ENCODE measurements at regions not wholly inside any gene's neighbourhood (a gene's known extent, or its start where the extent isn't known, plus 50 kb on each side); places are given as distances from the start of the nearest gene placed in this dataset.

DNA sequence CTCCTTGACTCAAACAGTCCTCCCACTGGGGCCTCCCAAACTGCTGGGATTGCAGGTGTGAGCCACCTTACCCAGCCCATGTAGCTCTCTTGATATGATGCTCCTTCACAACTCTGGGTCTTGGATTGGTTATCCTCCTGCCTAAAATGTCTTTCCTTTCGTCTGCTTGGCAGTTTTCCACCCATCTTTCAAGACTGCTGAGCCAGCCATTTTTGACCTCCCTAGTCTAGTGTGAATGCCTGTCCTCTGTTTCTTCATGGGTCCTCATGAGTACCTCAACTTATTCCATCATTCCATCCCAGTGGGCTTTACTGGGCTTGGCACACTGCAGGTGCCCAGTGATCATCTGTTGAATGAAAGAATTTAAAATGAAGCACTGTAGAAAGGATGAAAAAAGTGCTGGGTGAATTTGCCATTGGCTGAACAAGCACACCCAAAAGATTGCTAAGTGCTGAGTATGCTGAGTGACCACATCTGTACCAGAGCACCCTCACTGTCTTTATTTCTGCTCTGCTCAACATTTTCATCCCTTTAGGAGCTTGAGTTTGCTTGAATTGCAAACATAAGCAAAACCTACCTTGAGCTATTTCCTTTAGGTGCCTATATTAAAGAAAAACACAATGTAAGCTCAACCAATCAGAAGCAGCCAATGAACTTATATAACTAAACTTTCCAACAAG is 84.8 kb upstream of the FAM169A start:
- no peak for DNase-seq
- Mint-ChIP-seq H3K27ac (no peak overlapping the region), H3K4me3 (no peak overlapping the region), H3K4me1 (no peaks in the 10 kb centered on the region), H3K27me3 (ENCODE audit: low read depth in 3 of 3) (peaks cover 2 to 6% (median 3%) of the 10 kb centered on the region in 3 donors), H3K36me3 (peaks cover 0 to 3% (median 3%) of the 10 kb centered on the region in 3 donors), H3K9me3 (peaks cover 0 to 2% (median 0%) of the 10 kb centered on the region in 6 donors)

DNA sequence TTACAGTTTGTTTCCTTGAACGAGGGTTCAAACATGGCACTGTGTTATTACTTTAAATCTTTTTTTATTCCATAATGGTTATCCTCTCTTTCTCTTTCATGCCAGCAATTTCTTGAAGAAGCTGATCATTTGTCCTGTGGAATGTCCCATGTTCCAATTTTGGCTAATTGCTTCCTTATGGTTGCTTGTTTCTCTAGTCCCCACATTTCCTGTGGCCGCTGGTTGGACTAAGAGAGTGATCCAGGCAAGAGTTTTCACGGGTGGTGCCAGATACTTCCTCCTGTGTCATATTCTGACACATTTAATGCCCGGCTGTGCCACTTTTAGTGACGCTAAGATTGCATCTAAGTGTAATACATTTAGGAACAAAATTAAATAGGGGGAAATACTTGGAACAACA is 83.8 kb upstream of the FAM169A start:
- Mint-ChIP-seq H3K9me3 (no peaks in the 10 kb centered on the region), H3K36me3 (no peaks in the 10 kb centered on the region), H3K27me3 (ENCODE audit: low read depth in 3 of 3) (peaks cover 2 to 6% (median 3%) of the 10 kb centered on the region in 3 donors), H3K4me3 (no peak overlapping the region), H3K27ac (no peak overlapping the region), H3K4me1 (no peaks in the 10 kb centered on the region)
- DNase-seq, result no peak

DNA sequence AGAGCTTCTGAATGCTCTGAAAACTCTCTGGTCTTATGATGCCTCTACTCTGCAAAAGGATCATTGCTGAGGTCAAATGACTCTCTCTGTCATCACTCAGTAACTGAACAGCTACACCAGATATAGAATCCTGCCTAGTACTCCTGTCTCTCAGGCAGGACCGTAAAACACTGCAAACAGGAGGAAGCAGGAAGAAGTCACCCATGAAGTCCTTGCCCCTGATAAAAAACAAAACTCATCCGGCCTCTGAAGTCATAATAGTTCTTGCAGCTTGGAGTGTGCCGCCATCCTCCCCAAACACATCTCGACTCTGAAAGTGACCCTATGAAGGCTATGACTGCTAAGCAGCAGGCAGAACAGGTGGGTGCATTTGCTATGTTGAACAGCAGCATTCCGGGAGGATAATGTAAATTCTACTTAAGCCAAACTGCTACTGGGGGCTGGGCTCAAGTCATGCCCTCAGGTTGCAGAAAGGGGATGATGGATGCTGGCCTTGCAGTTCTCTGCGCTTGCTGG is 81.9 kb upstream of the FAM169A start:
- H3K27ac Mint-ChIP-seq, result no peak overlapping the region
- H3K27me3 Mint-ChIP-seq (ENCODE audit: low read depth in 3 of 3), result peaks cover 2 to 11% (median 7%) of the 10 kb centered on the region in 3 donors
- DNase-seq, result no peak
- no peaks in the 10 kb centered on the region for H3K9me3 Mint-ChIP-seq
- H3K4me1 Mint-ChIP-seq, result no peaks in the 10 kb centered on the region
- H3K36me3 Mint-ChIP-seq, result no peaks in the 10 kb centered on the region
- H3K4me3 Mint-ChIP-seq, result no peak overlapping the region

DNA sequence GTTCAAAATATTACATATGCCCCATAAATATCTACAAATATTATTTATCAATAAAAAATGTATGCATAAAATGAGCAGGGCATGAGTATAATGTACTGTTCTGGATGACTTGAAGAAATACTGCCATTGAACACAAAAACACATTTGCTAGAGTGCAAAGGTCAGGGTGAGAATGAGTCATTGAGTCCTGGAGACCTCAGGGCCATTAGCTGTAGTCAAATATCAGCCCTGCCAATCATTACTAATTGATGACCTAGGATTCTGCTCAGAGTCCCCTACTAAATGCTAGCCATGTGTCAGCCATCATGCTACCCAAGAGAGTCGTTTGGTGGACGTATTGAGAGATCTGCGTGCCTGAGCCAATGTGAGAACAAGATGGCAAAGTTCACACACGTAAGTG is 80.3 kb upstream of the FAM169A start:
- no peak overlapping the region for H3K4me3 Mint-ChIP-seq
- no peak overlapping the region for H3K27ac Mint-ChIP-seq
- no peaks in the 10 kb centered on the region for H3K4me1 Mint-ChIP-seq
- no peaks in the 10 kb centered on the region for H3K36me3 Mint-ChIP-seq
- peaks cover 0 to 13% (median 7%) of the 10 kb centered on the region in 3 donors for H3K27me3 Mint-ChIP-seq (ENCODE audit: low read depth in 3 of 3)
- no peak for DNase-seq
- no peaks in the 10 kb centered on the region for H3K9me3 Mint-ChIP-seq

DNA sequence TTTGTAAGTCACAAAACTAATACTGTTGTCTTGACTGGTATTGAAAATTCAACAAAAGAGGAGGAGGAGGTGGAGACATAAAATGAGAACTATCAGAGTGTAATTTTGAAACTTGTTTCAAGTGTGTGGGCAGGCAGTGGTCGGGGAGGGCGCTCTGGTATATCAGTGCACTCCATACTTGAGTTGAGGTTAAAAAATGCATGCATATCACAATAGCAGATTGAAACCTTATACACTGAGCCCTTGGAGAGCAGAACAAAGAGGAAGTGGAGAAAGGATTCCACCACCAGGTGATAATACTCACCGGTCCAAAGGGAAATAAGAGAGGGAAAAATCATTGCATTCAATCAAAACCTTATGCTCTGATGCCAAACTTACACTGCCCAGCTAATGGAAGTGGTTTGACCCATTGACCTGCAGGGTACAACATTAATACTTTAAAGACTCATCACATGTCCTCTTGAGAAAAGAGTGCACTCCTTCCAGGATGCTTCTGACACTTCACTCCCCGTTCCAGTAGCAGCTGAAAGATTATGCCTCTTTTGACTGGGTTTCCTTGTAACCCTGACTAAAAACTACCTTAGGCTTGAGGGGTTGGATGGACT is 79.5 kb upstream of the FAM169A start:
- H3K36me3 Mint-ChIP-seq, result no peaks in the 10 kb centered on the region
- no peaks in the 10 kb centered on the region for H3K4me1 Mint-ChIP-seq
- no peaks in the 10 kb centered on the region for H3K9me3 Mint-ChIP-seq
- no peak overlapping the region for H3K27ac Mint-ChIP-seq
- H3K4me3 Mint-ChIP-seq, result no peak overlapping the region
- no peak for DNase-seq
- H3K27me3 Mint-ChIP-seq (ENCODE audit: low read depth in 3 of 3), result peaks cover 2 to 13% (median 7%) of the 10 kb centered on the region in 3 donors

DNA sequence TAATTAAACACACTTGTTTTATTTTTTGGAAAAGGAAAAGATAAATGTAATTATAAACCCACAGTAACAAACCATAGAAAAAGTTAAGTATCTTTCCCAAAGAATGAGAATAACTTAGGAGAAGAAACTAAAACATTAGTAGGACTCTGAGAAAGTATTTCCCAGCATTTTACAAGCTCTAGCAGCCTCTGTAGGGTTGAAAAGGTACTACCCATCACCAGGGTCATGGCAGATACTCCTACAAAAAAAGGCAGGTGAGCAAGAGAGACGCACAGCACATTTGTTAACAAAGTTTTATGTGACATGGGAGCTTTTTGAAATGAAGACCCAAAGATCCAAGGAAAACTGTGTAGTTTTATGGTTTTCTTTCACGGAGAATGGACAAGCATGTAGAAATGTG is 77.7 kb upstream of the FAM169A start:
- no peaks in the 10 kb centered on the region for H3K4me1 Mint-ChIP-seq
- H3K27me3 Mint-ChIP-seq (ENCODE audit: low read depth in 3 of 3), result peaks cover 3 to 14% (median 8%) of the 10 kb centered on the region in 3 donors
- H3K27ac Mint-ChIP-seq, result no peak overlapping the region
- DNase-seq, result no peak
- no peak overlapping the region for H3K4me3 Mint-ChIP-seq
- no peaks in the 10 kb centered on the region for H3K36me3 Mint-ChIP-seq
- H3K9me3 Mint-ChIP-seq, result no peaks in the 10 kb centered on the region

DNA sequence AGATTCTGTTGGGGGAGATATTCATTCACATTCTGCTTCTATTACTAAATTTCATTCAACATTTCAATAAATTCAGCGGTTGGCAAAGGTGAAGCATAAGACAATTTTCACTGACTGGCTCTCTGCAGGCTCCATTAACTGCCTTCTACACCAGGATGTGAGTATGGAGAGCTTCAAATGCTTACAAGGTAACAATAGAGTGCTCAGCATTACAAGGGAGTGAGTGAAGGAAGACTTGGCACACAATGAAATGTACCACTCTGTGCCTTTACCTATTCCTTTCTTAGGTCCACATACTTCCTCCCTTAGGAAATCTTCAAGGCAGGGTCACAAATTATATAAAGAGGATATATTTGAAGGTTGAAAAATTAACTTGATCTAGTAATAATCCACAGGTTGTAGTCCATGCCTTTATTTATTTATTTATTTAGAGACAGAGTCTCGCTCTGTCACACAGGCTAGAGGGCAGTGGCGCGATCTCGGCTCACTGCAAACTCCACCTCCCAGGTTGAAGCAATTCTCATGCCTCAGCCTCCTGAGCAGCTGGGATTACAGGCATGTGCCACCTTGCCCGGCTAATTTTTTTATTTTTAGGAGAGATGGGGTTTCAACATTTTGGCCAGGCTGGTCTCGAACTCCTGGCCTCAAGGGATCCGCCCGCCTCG is 76.6 kb upstream of the FAM169A start:
- peaks cover 7 to 14% (median 8%) of the 10 kb centered on the region in 3 donors for H3K27me3 Mint-ChIP-seq (ENCODE audit: low read depth in 3 of 3)
- H3K9me3 Mint-ChIP-seq, result no peaks in the 10 kb centered on the region
- no peak overlapping the region for H3K4me3 Mint-ChIP-seq
- no peak overlapping the region for H3K27ac Mint-ChIP-seq
- no peak for DNase-seq
- no peaks in the 10 kb centered on the region for H3K4me1 Mint-ChIP-seq
- no peaks in the 10 kb centered on the region for H3K36me3 Mint-ChIP-seq

DNA sequence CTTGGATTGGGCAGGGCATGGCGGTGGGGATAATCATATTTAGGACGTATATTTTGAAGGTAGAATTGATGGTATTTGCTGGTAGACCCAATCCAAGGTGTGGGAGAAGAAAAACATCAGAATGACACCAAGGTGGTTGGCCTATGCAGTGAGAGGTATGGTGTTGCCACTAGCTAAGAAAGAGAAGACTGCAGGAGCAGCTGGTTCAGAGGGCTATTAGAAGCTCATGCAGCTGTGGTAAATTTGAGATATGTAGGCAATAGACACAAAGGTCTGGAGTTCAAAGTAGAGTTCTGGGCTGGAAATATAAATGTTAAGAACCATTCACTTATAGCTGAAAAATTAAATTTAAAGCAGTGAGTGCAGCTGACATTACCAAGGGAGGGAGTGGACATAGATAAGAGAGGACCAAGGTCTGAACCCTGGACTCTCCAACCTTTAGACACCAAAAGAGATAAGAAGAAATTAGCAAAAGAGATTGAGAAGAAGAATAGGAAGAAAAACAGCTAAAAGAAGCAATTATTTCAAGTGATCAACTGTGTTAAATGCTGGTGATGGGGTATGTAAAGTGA is 74.7 kb upstream of the FAM169A start:
- Mint-ChIP-seq H3K27ac (no peak overlapping the region), H3K27me3 (ENCODE audit: low read depth in 3 of 3) (peaks cover 8 to 20% (median 19%) of the 10 kb centered on the region in 3 donors)

DNA sequence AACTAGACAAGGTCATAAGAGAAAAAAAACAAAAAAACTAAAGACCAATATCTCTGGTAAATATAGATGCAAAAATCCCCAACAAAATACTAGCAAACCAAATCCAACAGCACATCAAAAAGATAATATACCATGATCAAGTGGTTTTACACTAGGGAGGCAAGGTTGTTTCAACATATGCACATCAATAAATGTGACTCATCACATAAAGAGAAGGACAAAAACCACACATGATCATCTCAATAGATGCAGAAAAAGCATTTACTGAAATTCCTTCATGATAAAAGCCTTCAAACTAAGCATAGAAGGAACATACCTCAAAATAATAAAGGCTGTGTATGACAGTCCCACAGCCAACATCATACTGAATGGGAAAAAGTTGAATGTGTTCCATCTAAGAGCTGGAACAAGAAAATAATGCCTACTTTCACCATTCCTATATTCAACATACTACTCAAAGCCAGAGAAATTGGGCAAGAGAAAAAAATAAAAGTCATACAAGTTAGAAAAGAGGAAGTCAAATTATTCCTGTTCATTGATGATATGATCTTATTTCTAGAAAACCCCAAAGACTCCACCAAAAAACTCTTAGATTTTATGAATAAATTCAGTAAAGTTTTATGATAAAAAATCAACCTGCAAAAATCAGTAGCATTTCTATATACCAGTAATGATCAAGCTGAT is 72.2 kb upstream of the FAM169A start:
- H3K9me3 Mint-ChIP-seq, result no peaks in the 10 kb centered on the region
- no peak for DNase-seq
- H3K27me3 Mint-ChIP-seq (ENCODE audit: low read depth in 3 of 3), result peaks cover 8 to 17% (median 15%) of the 10 kb centered on the region in 3 donors
- H3K36me3 Mint-ChIP-seq, result no peaks in the 10 kb centered on the region
- no peak overlapping the region for H3K4me3 Mint-ChIP-seq
- H3K4me1 Mint-ChIP-seq, result peaks cover 15 to 18% of the 10 kb centered on the region in 2 donors
- no peak overlapping the region for H3K27ac Mint-ChIP-seq

More for the DNA sequence above, 74.7 kb upstream of the FAM169A start:
- DNase-seq, result no peak
- Mint-ChIP-seq H3K36me3 (no peaks in the 10 kb centered on the region), H3K9me3 (no peaks in the 10 kb centered on the region), H3K4me1 (peaks cover 0 to under 1% of the 10 kb centered on the region in 2 donors), H3K4me3 (no peak overlapping the region)

DNA sequence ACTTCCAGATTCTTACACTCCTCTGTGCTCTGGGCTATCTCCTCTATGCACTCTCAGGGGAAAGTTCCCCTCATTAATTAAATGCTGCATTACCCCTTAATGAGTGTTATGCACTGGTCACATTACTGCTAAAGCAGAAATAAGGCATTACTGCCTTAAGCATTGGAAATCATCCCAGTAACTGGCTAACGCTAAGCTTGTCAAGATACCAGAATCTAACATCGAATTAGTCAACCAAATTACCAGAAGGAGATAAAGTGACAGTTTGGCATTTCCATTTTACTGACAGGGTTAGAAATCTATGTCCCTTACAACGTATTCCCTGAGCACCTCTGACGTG is 69.5 kb upstream of the FAM169A start:
- no peak for DNase-seq
- H3K27ac Mint-ChIP-seq, result no peak overlapping the region
- H3K9me3 Mint-ChIP-seq, result no peaks in the 10 kb centered on the region
- peaks cover 15 to 18% of the 10 kb centered on the region in 2 donors for H3K4me1 Mint-ChIP-seq
- peaks cover 9 to 22% (median 16%) of the 10 kb centered on the region in 3 donors for H3K27me3 Mint-ChIP-seq (ENCODE audit: low read depth in 3 of 3)
- no peaks in the 10 kb centered on the region for H3K36me3 Mint-ChIP-seq
- H3K4me3 Mint-ChIP-seq, result peak overlapping the region in 2 of 5 donors; percentile 5 to 18

DNA sequence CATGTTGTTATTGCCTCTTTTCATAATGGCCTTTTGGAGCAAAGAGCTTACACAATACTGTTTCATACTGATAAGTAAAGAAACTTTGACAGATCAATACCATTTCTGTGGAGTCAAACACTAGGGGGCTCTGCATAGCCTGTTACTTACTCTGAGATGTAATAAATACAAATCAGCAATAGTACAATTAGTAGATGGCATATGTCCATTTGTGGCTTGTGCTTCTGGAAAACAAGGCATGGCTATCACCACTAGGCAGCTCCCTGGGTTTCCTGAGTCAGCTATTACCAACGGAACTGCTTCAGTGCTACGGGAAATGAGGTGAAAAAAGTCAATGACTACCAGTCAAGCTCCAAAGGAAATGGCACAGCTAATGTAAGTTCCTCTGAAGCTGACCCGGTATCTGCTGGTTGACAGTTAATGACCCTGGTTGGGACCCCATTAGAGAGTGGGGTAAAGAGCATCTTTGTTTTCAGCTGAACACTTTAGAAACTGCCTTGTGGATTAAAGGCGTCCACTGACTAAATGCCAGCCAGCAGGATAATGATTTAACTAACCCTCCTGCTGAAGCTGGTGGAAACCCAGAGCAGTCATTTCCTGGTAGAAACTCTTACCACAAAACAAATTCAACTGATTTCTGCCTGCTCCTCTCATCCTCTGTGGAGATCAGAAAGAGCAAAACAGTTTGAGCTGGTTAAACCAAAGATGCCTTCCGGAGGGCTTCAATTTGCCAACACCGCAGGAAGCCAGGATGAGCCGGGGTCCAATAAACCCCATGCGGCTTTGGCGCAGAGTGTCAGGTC is 69.0 kb upstream of the FAM169A start:
- no peaks in the 10 kb centered on the region for H3K9me3 Mint-ChIP-seq
- no peak overlapping the region for H3K27ac Mint-ChIP-seq
- peak overlapping the region in 4 of 5 donors; percentile 5 to 61 (median 34) for H3K4me3 Mint-ChIP-seq
- H3K27me3 Mint-ChIP-seq (ENCODE audit: low read depth in 3 of 3), result peaks cover 7 to 22% (median 16%) of the 10 kb centered on the region in 3 donors
- peak in 2 of 3 donors; percentile 11 to 15 for DNase-seq
- H3K4me1 Mint-ChIP-seq, result peaks cover 15 to 18% of the 10 kb centered on the region in 2 donors
- H3K36me3 Mint-ChIP-seq, result no peaks in the 10 kb centered on the region

DNA sequence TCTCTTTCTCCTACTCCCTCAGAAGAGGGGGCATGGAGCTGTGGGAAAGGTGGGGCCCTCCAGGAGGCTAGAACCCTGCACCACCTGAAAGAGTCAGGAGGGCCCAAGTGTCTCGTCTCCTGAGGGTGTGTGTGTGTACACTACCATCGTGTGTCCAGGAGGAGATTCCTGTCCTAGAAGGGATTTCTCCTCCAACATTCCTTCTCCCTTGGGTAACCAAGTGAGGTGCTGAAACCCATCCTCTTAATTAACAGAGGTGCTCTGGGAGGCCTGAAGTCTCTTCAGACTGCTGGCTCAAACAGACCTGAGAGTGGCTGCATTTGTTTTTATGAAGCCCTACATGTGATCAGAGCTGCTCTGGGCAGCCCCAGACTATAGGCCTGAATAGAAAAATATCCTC is 61.1 kb upstream of the FAM169A start:
- Mint-ChIP-seq H3K27me3 (ENCODE audit: low read depth in 3 of 3) (peaks cover 0 to under 1% (median 0%) of the 10 kb centered on the region in 3 donors), H3K27ac (no peak overlapping the region), H3K36me3 (no peaks in the 10 kb centered on the region), H3K4me1 (no peaks in the 10 kb centered on the region), H3K4me3 (no peak overlapping the region), H3K9me3 (no peaks in the 10 kb centered on the region)
- DNase-seq, result no peak

DNA sequence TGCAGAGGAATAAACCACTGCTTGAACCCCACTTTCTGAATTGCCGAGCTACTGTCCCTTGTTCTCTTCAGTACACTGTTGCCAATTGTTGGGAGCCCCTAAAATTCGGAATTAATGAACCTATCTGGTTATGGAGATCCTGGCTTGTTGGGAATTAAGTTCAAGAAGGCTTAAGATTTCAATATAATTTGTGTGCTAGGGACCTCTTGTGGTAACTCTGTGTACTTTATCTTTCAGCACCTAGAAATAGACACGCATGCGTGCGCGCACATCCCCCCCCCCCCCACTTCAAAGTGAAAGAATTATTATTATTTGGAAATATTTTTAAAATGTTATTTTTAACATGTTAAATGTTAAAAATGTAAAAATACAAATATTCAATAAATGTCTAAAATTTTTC is 53.3 kb upstream of the FAM169A start:
- Mint-ChIP-seq H3K27ac (no peak overlapping the region), H3K36me3 (no peaks in the 10 kb centered on the region), H3K4me1 (peaks cover 0 to 6% of the 10 kb centered on the region in 2 donors), H3K4me3 (no peak overlapping the region), H3K27me3 (ENCODE audit: low read depth in 3 of 3) (peaks cover 0 to 3% (median 0%) of the 10 kb centered on the region in 3 donors), H3K9me3 (no peaks in the 10 kb centered on the region)
- peak; percentile 41 to 56 (median 48) for DNase-seq
